ENCODE measurements at regions not wholly inside any gene's neighbourhood (a gene's known extent, or its start where the extent isn't known, plus 50 kb on each side); places are given as distances from the start of the nearest gene placed in this dataset.

GRCh38 chr10:118485641-118486040 is 109.8 kb downstream of the PRLHR start:
- Histone ChIP-seq H3K4me3 (ENCODE audit: insufficient read depth, low read depth, low read length, poor library complexity, severe bottlenecking) (no peak overlapping the region), H3K27ac (ENCODE audit: insufficient read depth, low read length, poor library complexity, severe bottlenecking) (no peak overlapping the region), H3K9me3 (ENCODE audit: control insufficient read depth, low read length) (no peaks in the 10 kb centered on the region), H3K4me1 (ENCODE audit: control insufficient read depth, insufficient read depth, low read length, poor library complexity, severe bottlenecking) (no peaks in the 10 kb centered on the region), H3K27me3 (replicated peaks; ENCODE audit: control insufficient read depth, insufficient read depth, low read length, poor library complexity, severe bottlenecking) (no peaks in the 10 kb centered on the region), H3K36me3 (ENCODE audit: control insufficient read depth, insufficient read depth, low read length) (no peaks in the 10 kb centered on the region)
- no peak for DNase-seq

DNA sequence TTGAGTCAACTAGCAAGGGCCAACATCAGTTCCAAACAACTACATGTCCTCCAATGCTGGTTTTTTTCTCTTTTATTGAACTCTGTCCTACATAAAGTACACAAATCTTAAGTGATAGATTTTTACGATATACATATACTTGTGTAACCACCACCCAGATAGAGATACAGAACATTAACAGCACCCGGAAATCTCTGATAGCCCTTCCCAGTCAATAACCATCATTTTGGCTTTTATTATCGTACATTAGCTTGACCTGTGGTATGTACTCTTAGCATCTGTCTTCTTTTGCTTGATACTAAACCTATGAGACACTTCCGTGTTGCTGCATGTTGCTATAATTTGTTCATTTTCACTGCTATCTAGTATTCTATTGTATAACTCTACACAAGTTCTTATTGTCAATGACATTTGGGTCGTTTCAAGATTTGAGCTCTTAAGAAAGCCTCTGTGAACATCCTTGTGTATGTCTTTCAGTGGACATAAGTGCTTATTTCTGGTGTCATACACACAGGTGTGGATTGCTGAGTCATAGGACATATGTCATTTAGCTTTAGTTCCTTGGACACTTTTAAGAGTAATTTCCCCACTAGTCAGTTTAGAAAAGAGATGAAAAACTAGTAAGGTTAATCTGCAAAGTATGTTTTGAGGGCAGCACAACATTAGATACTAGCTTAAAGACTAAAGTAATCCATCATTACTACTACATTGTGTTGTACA is 111.1 kb downstream of the PRLHR start:
- no peaks in the 10 kb centered on the region for H3K9me3 ChIP-seq (ENCODE audit: control insufficient read depth, low read length)
- H3K4me3 ChIP-seq (ENCODE audit: insufficient read depth, low read depth, low read length, poor library complexity, severe bottlenecking), result no peak overlapping the region
- H3K27ac ChIP-seq (ENCODE audit: insufficient read depth, low read length, poor library complexity, severe bottlenecking), result no peak overlapping the region
- no peaks in the 10 kb centered on the region for H3K27me3 ChIP-seq (replicated peaks; ENCODE audit: control insufficient read depth, insufficient read depth, low read length, poor library complexity, severe bottlenecking)
- no peak for DNase-seq
- H3K4me1 ChIP-seq (ENCODE audit: control insufficient read depth, insufficient read depth, low read length, poor library complexity, severe bottlenecking), result no peaks in the 10 kb centered on the region
- H3K36me3 ChIP-seq (ENCODE audit: control insufficient read depth, insufficient read depth, low read length), result no peaks in the 10 kb centered on the region

GRCh38 chr10:118483496-118483895 is 112.0 kb downstream of the PRLHR start:
- Histone ChIP-seq H3K36me3 (ENCODE audit: control insufficient read depth, insufficient read depth, low read length) (no peaks in the 10 kb centered on the region), H3K27me3 (replicated peaks; ENCODE audit: control insufficient read depth, insufficient read depth, low read length, poor library complexity, severe bottlenecking) (no peaks in the 10 kb centered on the region), H3K9me3 (ENCODE audit: control insufficient read depth, low read length) (no peaks in the 10 kb centered on the region), H3K27ac (ENCODE audit: insufficient read depth, low read length, poor library complexity, severe bottlenecking) (no peak overlapping the region), H3K4me3 (ENCODE audit: insufficient read depth, low read depth, low read length, poor library complexity, severe bottlenecking) (no peak overlapping the region), H3K4me1 (ENCODE audit: control insufficient read depth, insufficient read depth, low read length, poor library complexity, severe bottlenecking) (no peaks in the 10 kb centered on the region)
- DNase-seq, result no peak

DNA sequence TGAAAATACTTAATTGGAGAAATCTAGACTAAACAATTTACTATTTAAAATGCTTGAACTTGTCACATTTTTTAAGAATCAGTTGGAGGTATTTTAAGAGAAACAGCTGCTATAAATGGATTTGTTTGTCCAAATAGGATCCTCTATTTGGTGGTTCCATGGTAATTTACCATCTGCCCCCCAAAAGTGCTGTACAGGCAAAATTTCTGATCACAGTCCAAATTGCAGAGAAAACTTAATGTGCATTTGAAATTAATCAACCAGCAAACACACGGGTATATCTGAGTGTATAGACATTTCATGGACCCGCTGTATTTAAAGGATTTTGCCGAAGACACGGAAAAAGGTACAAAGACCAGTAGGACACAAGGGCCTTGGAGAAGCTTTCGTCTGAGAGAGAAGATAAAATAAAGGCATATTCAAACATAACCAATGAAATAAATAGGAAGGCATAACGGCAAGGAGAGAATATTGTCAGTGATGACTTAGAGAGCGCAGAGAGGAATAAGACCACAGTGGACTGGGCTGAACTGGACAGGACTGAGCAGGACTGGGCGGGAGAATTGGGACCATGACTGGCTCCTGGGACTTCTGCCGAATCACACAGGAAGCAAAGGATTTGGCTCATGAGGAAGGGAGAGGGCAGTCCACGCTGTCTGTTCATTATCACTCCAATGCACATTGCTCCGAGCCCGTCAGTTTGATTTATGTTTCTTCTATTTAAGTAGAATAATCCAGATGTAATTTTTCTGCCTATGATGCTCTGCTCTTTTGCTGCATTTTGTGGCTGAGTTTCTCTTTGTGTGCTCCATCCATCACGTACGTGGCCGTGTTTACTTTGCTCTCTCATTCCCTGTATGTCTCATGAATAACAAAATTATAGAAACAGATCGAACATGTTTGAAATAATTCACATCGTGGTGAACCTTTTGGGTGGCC is 112.8 kb downstream of the PRLHR start:
- H3K9me3 ChIP-seq (ENCODE audit: control insufficient read depth, low read length), result no peaks in the 10 kb centered on the region
- H3K27me3 ChIP-seq (replicated peaks; ENCODE audit: control insufficient read depth, insufficient read depth, low read length, poor library complexity, severe bottlenecking), result no peaks in the 10 kb centered on the region
- no peak overlapping the region for H3K27ac ChIP-seq (ENCODE audit: insufficient read depth, low read length, poor library complexity, severe bottlenecking)
- H3K36me3 ChIP-seq (ENCODE audit: control insufficient read depth, insufficient read depth, low read length), result no peaks in the 10 kb centered on the region
- no peak for DNase-seq
- no peak overlapping the region for H3K4me3 ChIP-seq (ENCODE audit: insufficient read depth, low read depth, low read length, poor library complexity, severe bottlenecking)
- H3K4me1 ChIP-seq (ENCODE audit: control insufficient read depth, insufficient read depth, low read length, poor library complexity, severe bottlenecking), result no peaks in the 10 kb centered on the region

DNA sequence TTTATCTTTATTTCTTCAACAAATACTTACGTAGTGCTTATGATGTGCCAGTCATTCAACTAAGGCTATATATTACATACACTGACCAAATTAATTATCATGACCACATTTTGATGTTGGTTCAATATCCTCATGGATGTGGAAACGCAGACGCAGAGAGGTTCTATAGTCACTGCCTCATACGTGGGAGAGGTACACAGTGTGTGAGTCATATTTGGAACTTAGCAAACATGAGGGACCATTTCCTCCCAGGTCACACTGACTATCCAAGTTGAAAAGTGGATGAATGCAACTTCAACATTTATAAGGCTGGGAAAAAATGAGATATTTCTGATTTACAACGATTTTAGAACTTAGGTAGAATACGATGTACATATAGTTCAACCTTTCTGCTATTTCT is 113.6 kb downstream of the PRLHR start:
- Histone ChIP-seq H3K27ac (ENCODE audit: insufficient read depth, low read length, poor library complexity, severe bottlenecking) (no peak overlapping the region), H3K9me3 (ENCODE audit: control insufficient read depth, low read length) (no peaks in the 10 kb centered on the region), H3K36me3 (ENCODE audit: control insufficient read depth, insufficient read depth, low read length) (no peaks in the 10 kb centered on the region), H3K27me3 (replicated peaks; ENCODE audit: control insufficient read depth, insufficient read depth, low read length, poor library complexity, severe bottlenecking) (no peaks in the 10 kb centered on the region), H3K4me1 (ENCODE audit: control insufficient read depth, insufficient read depth, low read length, poor library complexity, severe bottlenecking) (no peaks in the 10 kb centered on the region), H3K4me3 (ENCODE audit: insufficient read depth, low read depth, low read length, poor library complexity, severe bottlenecking) (no peak overlapping the region)
- DNase-seq, result no peak

DNA sequence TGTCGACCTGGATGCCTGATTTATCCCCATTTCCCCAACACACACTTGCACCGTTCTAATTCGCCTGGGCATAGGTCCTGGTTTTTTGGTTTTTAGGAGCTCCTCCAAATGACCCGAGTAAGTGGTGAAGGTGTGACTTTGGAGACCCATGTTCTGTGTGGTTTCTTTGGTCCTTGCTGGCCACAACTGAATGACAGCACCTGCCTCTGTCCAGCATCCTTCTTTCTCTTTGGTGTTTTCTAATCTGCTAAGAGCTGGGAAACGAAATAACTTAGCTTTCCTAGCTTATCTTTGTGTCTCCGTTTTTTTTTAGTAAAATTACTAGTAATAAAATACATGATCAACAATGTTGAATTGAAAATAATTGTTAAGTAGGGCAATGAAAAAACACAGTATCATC is 120.2 kb downstream of the PRLHR start:
- no peaks in the 10 kb centered on the region for H3K9me3 ChIP-seq (ENCODE audit: control insufficient read depth, low read length)
- H3K4me1 ChIP-seq (ENCODE audit: control insufficient read depth, insufficient read depth, low read length, poor library complexity, severe bottlenecking), result no peaks in the 10 kb centered on the region
- H3K4me3 ChIP-seq (ENCODE audit: insufficient read depth, low read depth, low read length, poor library complexity, severe bottlenecking), result no peak overlapping the region
- no peak for DNase-seq
- no peaks in the 10 kb centered on the region for H3K36me3 ChIP-seq (ENCODE audit: control insufficient read depth, insufficient read depth, low read length)
- no peaks in the 10 kb centered on the region for H3K27me3 ChIP-seq (replicated peaks; ENCODE audit: control insufficient read depth, insufficient read depth, low read length, poor library complexity, severe bottlenecking)
- no peak overlapping the region for H3K27ac ChIP-seq (ENCODE audit: insufficient read depth, low read length, poor library complexity, severe bottlenecking)

DNA sequence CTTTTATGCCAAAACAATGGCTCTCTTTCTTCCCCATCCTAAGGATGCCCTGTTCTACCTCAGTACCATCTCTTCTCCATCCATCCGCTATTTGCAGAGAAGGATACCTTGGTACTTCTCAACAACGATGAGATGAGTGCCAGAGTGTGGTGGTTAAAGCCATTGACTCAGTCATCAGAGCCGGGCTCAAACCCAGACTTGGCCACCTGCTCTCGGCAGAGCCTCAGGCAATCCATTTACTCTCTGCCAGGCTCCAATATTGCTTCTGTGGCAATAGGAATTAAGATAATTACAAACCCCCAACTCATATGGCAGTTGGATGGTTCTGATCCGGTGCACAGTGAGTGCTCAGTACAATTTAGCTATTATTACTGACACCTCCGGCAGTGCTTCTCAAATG is 121.3 kb downstream of the PRLHR start:
- Histone ChIP-seq H3K4me3 (ENCODE audit: insufficient read depth, low read depth, low read length, poor library complexity, severe bottlenecking) (no peak overlapping the region), H3K27ac (ENCODE audit: insufficient read depth, low read length, poor library complexity, severe bottlenecking) (no peak overlapping the region), H3K27me3 (replicated peaks; ENCODE audit: control insufficient read depth, insufficient read depth, low read length, poor library complexity, severe bottlenecking) (no peaks in the 10 kb centered on the region), H3K9me3 (ENCODE audit: control insufficient read depth, low read length) (no peaks in the 10 kb centered on the region), H3K4me1 (ENCODE audit: control insufficient read depth, insufficient read depth, low read length, poor library complexity, severe bottlenecking) (no peaks in the 10 kb centered on the region), H3K36me3 (ENCODE audit: control insufficient read depth, insufficient read depth, low read length) (no peaks in the 10 kb centered on the region)
- no peak for DNase-seq

DNA sequence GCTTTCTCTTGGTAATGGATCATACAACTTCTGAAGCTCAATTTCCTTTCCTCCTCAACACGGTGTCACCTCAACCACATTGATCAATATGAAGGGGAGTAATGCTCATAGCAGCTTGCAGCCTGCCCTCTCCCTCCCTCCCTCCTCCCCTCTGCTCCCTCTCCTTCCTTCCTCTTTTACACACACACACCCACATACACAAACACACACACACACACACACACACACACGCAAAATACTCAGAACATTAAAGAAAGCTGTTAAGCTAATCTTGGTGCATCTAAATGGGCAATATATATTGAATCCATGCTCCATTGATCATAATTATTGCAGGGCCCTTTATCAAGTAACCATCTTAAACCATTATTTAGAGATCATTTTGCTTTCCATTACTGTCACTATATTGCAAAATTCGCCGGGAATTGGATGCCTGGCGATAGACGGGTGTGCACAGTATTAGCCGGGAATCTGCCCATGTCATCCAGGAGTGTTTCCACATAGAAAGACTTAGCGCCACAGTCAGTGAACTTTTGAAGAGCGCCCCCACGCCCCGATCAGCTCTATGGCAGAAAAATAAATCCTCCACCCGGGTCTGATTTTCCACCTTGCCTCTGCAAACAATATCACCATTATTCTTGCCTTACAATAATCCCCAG is 122.0 kb downstream of the PRLHR start:
- DNase-seq, result no peak
- no peak overlapping the region for H3K4me3 ChIP-seq (ENCODE audit: insufficient read depth, low read depth, low read length, poor library complexity, severe bottlenecking)
- H3K9me3 ChIP-seq (ENCODE audit: control insufficient read depth, low read length), result no peaks in the 10 kb centered on the region
- H3K4me1 ChIP-seq (ENCODE audit: control insufficient read depth, insufficient read depth, low read length, poor library complexity, severe bottlenecking), result no peaks in the 10 kb centered on the region
- H3K36me3 ChIP-seq (ENCODE audit: control insufficient read depth, insufficient read depth, low read length), result no peaks in the 10 kb centered on the region
- H3K27ac ChIP-seq (ENCODE audit: insufficient read depth, low read length, poor library complexity, severe bottlenecking), result no peak overlapping the region
- H3K27me3 ChIP-seq (replicated peaks; ENCODE audit: control insufficient read depth, insufficient read depth, low read length, poor library complexity, severe bottlenecking), result no peaks in the 10 kb centered on the region

GRCh38 chr10:118472415-118473304 is 122.8 kb downstream of the PRLHR start:
- H3K9me3 ChIP-seq (ENCODE audit: control insufficient read depth, low read length), result no peaks in the 10 kb centered on the region
- DNase-seq, result no peak
- no peaks in the 10 kb centered on the region for H3K36me3 ChIP-seq (ENCODE audit: control insufficient read depth, insufficient read depth, low read length)
- H3K4me3 ChIP-seq (ENCODE audit: insufficient read depth, low read depth, low read length, poor library complexity, severe bottlenecking), result no peak overlapping the region
- no peak overlapping the region for H3K27ac ChIP-seq (ENCODE audit: insufficient read depth, low read length, poor library complexity, severe bottlenecking)
- no peaks in the 10 kb centered on the region for H3K27me3 ChIP-seq (replicated peaks; ENCODE audit: control insufficient read depth, insufficient read depth, low read length, poor library complexity, severe bottlenecking)
- no peaks in the 10 kb centered on the region for H3K4me1 ChIP-seq (ENCODE audit: control insufficient read depth, insufficient read depth, low read length, poor library complexity, severe bottlenecking)
